ENCODE measurements at regions not wholly inside any gene's neighbourhood (a gene's known extent, or its start where the extent isn't known, plus 50 kb on each side); places are given as distances from the start of the nearest gene placed in this dataset.

DNA sequence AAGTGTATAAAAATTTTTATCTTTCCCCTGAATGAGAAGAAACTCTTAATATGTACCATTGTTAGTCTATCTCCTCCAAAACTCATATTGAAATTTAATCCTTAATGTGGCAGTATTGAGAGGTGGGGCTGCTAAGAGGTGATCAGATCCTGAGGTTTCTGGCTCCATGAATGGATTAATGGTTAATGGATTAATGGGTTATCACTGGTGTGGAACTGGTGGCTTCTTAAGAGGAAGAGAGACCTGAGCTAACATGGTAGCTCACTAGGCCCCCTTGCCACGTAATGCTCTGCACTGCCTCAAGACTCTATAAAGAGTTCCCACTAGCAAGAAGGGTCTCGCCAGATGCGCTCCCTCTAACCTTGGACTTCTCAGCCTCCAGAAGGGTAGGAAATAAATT, 70.6 kb upstream of the ZBTB18 start (continued):
- TF ChIP-seq RBM39 (IDR thresholded peaks at IDR 0.05; ENCODE audit: low read depth, low read length, poor library complexity, severe bottlenecking): no peak
- TF ChIP-seq ZNF180 (CRISPR knock-in tag; IDR thresholded peaks at IDR 0.05; ENCODE audit: borderline replicate concordance, low read depth): no peak
- TF ChIP-seq JUN (CRISPR knock-in tag; IDR thresholded peaks at IDR 0.05): no peak

DNA sequence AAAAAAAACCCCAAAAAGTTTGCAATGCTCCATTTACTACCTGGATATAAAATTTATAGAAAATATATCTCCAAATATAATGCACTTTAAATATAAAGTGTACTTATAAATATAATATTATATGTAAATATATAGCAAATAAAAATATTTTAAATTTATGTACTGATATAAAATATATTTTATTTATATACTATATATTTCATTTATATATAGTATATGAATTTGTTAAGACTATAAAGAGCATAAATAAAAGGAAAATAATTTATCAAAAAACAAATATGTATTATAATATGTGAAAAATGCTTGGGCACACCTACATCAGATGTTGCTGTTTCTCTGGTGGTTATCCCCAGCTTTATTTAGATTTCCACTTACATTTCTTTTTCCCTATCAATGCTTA, 71.0 kb upstream of the ZBTB18 start:
- FAIRE-seq: no peak
- Histone ChIP-seq H3K27ac (ENCODE audit: extremely low read length, insufficient read depth, low read length) (no peak overlapping the region), H3K9me3 (ENCODE audit: low read length) (no peaks in the 10 kb centered on the region), H3K9ac (ENCODE audit: insufficient read depth, low read depth, low read length) (no peak overlapping the region), H3K4me2 (ENCODE audit: low read depth, low read length) (no peak overlapping the region), H2AFZ (ENCODE audit: low read length) (no peak overlapping the region), H3K36me3 (replicated peaks in 1 of 2; ENCODE audit: control insufficient read depth in 1 of 2, insufficient read depth in 2 of 2, low read length in 2 of 2) (no peaks in the 10 kb centered on the region), H3K4me1 (ENCODE audit: insufficient read depth, low read length) (no peaks in the 10 kb centered on the region), H3K27me3 (ENCODE audit: control insufficient read depth in 1 of 2, insufficient read depth in 2 of 2, low read length in 2 of 2) (peaks cover 0 to 11% of the 10 kb centered on the region in 2 experiments; a peak in 2 of 5 replicates), H3K4me3 (replicated peaks in 1 of 3; ENCODE audit: insufficient read depth in 1 of 3, low read depth in 2 of 3, low read length in 3 of 3) (no peak overlapping the region), H3K79me2 (ENCODE audit: insufficient read depth, low read length) (no peaks in the 10 kb centered on the region), H4K20me1 (ENCODE audit: insufficient read depth, low read length) (no peaks in the 10 kb centered on the region)
- no peak for TF ChIP-seq PHB2 (IDR thresholded peaks at IDR 0.05; ENCODE audit: partially characterized antibody)
- no peak for TF ChIP-seq ZNF572 (CRISPR knock-in tag; IDR thresholded peaks at IDR 0.05)
- TF ChIP-seq, protein P1, sequence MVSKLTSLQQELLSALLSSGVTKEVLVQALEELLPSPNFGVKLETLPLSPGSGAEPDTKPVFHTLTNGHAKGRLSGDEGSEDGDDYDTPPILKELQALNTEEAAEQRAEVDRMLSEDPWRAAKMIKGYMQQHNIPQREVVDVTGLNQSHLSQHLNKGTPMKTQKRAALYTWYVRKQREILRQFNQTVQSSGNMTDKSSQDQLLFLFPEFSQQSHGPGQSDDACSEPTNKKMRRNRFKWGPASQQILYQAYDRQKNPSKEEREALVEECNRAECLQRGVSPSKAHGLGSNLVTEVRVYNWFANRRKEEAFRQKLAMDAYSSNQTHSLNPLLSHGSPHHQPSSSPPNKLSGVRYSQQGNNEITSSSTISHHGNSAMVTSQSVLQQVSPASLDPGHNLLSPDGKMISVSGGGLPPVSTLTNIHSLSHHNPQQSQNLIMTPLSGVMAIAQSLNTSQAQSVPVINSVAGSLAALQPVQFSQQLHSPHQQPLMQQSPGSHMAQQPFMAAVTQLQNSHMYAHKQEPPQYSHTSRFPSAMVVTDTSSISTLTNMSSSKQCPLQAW (CRISPR knock-in tag; IDR thresholded peaks at IDR 0.05): no peak
- POLR2A ChIA-PET: no interaction called here
- CTCF ChIA-PET (ENCODE audit: low intra/inter-chr PET ratio, low total read pairs): no interaction called here
- BruUV-seq (replicated peaks): no TSS peak
- DNase-seq (ENCODE audit: low spot score): no peak
- in situ Hi-C loops (cut with HindIII; ENCODE audit: extremely low pct_ligation_motif_present, low pct_unique_long_range_greater_than_20kb) (no loop called here), intact Hi-C loops (cut with micrococcal nuclease; ENCODE audit: unreplicated experiment) (no loop called here)
- ATAC-seq: no peak

DNA sequence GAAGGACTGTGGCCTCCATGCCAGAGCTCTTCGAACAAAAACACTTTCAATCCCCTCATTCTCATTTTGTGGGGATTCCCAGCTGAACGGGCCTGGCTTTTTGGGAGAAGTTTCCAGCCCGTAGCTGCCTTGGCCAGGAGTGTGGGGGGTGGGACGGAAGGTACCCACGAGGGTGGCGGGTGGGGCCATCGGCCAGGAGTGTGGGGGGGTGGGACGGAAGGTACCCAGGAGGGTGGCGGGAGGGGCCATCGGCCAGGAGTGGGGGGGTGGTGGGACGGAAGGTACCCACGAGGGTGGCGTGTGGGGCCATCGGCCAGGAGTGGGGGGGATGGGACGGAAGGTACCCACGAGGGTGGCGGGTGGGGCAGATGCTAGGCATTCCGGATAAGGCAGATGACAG, 71.7 kb upstream of the ZBTB18 start:
- Histone ChIP-seq H3K4me1 (ENCODE audit: insufficient read depth, low read length) (no peaks in the 10 kb centered on the region), H3K9ac (ENCODE audit: insufficient read depth, low read depth, low read length) (no peak overlapping the region), H3K9me3 (ENCODE audit: low read length) (no peaks in the 10 kb centered on the region), H3K27me3 (ENCODE audit: control insufficient read depth in 1 of 2, insufficient read depth in 2 of 2, low read length in 2 of 2) (peaks cover under 1 to 8% of the 10 kb centered on the region in 2 experiments; a peak in 2 of 5 replicates), H3K36me3 (replicated peaks in 1 of 2; ENCODE audit: control insufficient read depth in 1 of 2, insufficient read depth in 2 of 2, low read length in 2 of 2) (no peaks in the 10 kb centered on the region), H3K4me2 (ENCODE audit: low read depth, low read length) (no peak overlapping the region), H3K4me3 (replicated peaks in 1 of 3; ENCODE audit: insufficient read depth in 1 of 3, low read depth in 2 of 3, low read length in 3 of 3) (no peak overlapping the region), H4K20me1 (ENCODE audit: insufficient read depth, low read length) (no peaks in the 10 kb centered on the region), H2AFZ (ENCODE audit: low read length) (no peak overlapping the region), H3K79me2 (ENCODE audit: insufficient read depth, low read length) (no peaks in the 10 kb centered on the region), H3K27ac (ENCODE audit: extremely low read length, insufficient read depth, low read length) (no peak overlapping the region)
- WGBS (ENCODE audit: low lambda C conversion rate): 80% methylated on average over 18 of the region's 18 CpGs
- no peak for FAIRE-seq
- CTCF ChIA-PET (ENCODE audit: low intra/inter-chr PET ratio, low total read pairs): no interaction called here
- ATAC-seq: no peak
- no peak for DNase-seq (ENCODE audit: low spot score)
- no peak for TF ChIP-seq HHEX (CRISPR knock-in tag; IDR thresholded peaks at IDR 0.05)
- TF ChIP-seq ZNF883 (CRISPR knock-in tag; IDR thresholded peaks at IDR 0.05; ENCODE audit: not compliant biosample characterization): no peak
- in situ Hi-C loops (cut with HindIII; ENCODE audit: extremely low pct_ligation_motif_present, low pct_unique_long_range_greater_than_20kb): no loop called here
- BruUV-seq (replicated peaks): no TSS peak
- POLR2A ChIA-PET: no interaction called here
- intact Hi-C loops (cut with micrococcal nuclease; ENCODE audit: unreplicated experiment): no loop called here

Data from HepG2 (cell line).